Activated B cell treated with CpG ODN at 0.5 μM for 24 hours (primary cell): ENCODE measurements at regions not wholly inside any gene's neighbourhood (a gene's known extent, or its start where the extent isn't known, plus 50 kb on each side); places are given as distances from the start of the nearest gene placed in this dataset.

Experiments
- ATAC-seq: fragments of 200-7000 bp; cut with Tn5 transposase; one replicate; pipeline ENCODE4 v1.10.0; 2021; ENCODE audit warnings: low read depth, mild to moderate bottlenecking, moderate library complexity
- CTCF ChIA-PET: fragments of 350-600 bp; sonication (Branson Sonifier 250); formaldehyde crosslinking; loops from one replicate; lab custom pipeline; 2021; ENCODE audit warnings: antibody characterized with exemption; lab: Charles Lee
- POLR2A ChIA-PET: fragments of 350-600 bp; sonication (Branson Sonifier 250); formaldehyde crosslinking; loops from one replicate; lab custom pipeline; 2021; ENCODE audit warnings: antibody characterized with exemption; lab: Charles Lee
- DNase-seq: peaks from one replicate; pipeline ENCODE4 v3.0.0; 2022
- H3K27ac Mint-ChIP-seq: one replicate; pipeline ENCODE4 v1.8.0; 2020; ENCODE audit warnings: mixed read lengths
- H3K27me3 Mint-ChIP-seq: one replicate; pipeline ENCODE4 v1.8.0; 2021; ENCODE audit warnings: mixed read lengths
- H3K36me3 Mint-ChIP-seq: one replicate; pipeline ENCODE4 v1.8.0; 2021; ENCODE audit warnings: low read depth, mixed read lengths
- H3K4me1 Mint-ChIP-seq: one replicate; pipeline ENCODE4 v1.8.0; 2021; ENCODE audit warnings: mixed read lengths
- H3K4me3 Mint-ChIP-seq: one replicate; pipeline ENCODE4 v1.8.0; 2020; ENCODE audit warnings: mild to moderate bottlenecking, mixed read lengths
- H3K9me3 Mint-ChIP-seq: one replicate; pipeline ENCODE4 v1.8.0; 2020; ENCODE audit warnings: mixed read lengths
- intact Hi-C: fragments of 100-400 bp; cut with micrococcal nuclease; formaldehyde crosslinking; loops from one replicate; pipeline ENCODE4 v1.15.1; 2024
- TF ChIP-seq, protein P1 (sequence below): fragments of 200-600 bp; IDR thresholded peaks from one replicate; pipeline ENCODE4 v1.8.0; 2022; ENCODE audit warnings: antibody characterized with exemption, mild to moderate bottlenecking

DNA sequence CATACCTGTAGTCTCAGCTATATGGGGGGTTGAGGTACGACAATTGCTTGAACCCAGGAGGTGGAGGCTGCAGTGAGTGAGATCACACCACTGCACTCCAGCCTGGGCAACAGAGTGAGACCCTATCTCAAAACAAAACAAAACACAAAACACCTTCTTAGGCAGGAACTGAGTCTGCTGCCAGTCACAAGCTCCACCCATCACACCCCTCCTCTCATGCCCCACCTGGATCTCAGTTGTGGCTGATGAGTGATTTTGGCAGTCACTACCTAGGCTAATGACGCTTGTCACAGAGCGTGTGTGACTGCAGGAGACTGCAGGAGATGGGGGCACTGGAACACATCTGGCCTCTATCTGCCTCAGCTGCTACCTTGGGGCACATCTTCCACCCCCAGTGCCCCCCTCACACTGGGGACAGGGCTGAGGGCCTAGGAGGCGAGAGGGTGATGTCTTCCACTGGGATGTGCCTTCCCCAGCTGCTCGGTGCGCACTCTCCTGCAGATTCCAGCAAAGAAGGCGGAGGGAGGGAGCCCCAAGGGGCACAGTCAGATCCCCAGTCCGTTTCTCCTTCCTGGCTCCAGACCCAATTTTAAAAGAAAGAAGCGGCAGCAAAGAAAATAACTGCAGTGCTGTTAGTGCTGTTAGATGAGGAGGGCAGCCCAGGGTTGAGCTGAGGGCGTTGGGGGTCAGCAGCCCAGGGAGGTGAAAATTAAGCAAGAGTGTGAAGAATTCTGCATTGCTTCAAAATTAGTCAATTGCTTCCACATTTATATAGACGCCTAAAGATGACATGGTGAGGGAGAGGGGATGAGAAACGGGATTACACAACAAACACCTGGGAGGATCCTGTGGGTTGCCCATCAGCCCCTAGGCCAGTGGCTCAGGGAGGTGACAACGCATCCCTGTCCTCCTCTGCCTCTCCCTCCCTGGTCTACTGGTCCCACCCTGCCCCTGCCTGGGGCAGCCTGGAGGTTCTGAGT, 143.6 kb upstream of the HAAO start:
- no peak for ATAC-seq
- no peak for DNase-seq
- H3K36me3 Mint-ChIP-seq: no peaks in the 10 kb centered on the region

DNA sequence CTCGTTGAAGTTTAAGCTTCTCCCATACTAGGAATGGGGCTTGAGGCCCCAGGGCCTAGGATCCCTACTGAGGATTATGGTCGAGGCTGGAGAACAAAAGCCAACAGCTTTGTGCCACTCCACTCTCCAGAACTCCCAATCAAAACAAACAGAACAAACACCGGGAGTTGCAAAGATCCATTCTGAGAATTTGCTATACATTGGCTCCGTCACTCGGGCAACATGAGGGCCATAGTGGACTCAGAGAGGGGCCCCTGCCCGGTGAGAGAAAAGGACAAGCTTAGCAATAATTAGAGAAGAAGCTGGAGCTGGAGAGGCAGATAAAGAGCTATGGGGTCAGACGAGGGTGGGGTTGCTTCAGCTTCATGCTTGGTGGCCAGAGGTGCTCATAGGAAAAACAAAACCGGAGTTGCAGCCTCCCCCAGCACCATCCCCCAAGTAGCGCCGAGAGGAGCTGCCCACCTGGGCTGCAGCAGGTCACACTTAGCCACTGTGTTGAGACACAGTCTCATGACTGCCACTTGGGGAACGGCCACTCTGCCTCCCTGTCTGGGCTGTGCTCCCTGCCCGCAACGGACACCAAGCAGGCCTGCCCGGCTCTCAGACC, 142.3 kb upstream of the HAAO start:
- ATAC-seq: no peak
- H3K36me3 Mint-ChIP-seq: no peaks in the 10 kb centered on the region
- H3K27ac Mint-ChIP-seq: no peak overlapping the region
- TF ChIP-seq, protein P1, sequence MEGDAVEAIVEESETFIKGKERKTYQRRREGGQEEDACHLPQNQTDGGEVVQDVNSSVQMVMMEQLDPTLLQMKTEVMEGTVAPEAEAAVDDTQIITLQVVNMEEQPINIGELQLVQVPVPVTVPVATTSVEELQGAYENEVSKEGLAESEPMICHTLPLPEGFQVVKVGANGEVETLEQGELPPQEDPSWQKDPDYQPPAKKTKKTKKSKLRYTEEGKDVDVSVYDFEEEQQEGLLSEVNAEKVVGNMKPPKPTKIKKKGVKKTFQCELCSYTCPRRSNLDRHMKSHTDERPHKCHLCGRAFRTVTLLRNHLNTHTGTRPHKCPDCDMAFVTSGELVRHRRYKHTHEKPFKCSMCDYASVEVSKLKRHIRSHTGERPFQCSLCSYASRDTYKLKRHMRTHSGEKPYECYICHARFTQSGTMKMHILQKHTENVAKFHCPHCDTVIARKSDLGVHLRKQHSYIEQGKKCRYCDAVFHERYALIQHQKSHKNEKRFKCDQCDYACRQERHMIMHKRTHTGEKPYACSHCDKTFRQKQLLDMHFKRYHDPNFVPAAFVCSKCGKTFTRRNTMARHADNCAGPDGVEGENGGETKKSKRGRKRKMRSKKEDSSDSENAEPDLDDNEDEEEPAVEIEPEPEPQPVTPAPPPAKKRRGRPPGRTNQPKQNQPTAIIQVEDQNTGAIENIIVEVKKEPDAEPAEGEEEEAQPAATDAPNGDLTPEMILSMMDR: no peak
- ChIA-PET POLR2A (no interaction called here), CTCF (no interaction called here)
- no peak for DNase-seq
- no peaks in the 10 kb centered on the region for H3K4me1 Mint-ChIP-seq
- H3K9me3 Mint-ChIP-seq: no peaks in the 10 kb centered on the region
- intact Hi-C loops: no loop called here
- H3K4me3 Mint-ChIP-seq: no peak overlapping the region
- peaks cover 8% of the 10 kb centered on the region for H3K27me3 Mint-ChIP-seq

More for the DNA sequence above, 143.6 kb upstream of the HAAO start:
- ChIA-PET POLR2A (no interaction called here), CTCF (no interaction called here)
- Mint-ChIP-seq H3K4me1 (no peaks in the 10 kb centered on the region), H3K9me3 (no peaks in the 10 kb centered on the region), H3K27me3 (peaks cover 4% of the 10 kb centered on the region), H3K27ac (no peak overlapping the region), H3K4me3 (no peak overlapping the region)
- intact Hi-C loops: no loop called here
- TF ChIP-seq, protein P1: no peak

DNA sequence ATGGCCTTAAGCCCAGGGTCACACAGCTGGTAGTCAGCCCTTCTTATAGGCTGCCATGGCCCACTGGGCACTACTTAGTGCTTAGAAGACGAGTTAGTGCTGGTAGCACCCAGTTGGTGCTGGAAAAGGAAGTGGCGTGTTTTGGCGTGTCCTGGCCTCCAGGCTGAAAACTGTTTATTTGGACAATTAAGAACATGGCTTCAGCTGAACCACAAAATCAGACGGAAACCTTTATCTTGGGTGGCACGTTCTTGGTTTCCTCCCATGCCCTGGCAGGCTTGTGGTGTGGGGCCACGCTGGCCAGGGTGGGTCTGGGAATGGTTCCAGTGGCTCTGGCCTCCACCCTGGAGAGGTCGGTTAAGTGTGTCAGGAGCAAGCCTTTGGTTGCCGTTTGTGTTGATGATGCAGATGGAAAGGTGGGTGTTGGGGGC, 141.5 kb upstream of the HAAO start:
- Mint-ChIP-seq H3K27ac (no peak overlapping the region), H3K4me1 (no peaks in the 10 kb centered on the region), H3K4me3 (no peak overlapping the region), H3K27me3 (peaks cover 8% of the 10 kb centered on the region), H3K36me3 (no peaks in the 10 kb centered on the region), H3K9me3 (no peaks in the 10 kb centered on the region)
- TF ChIP-seq, protein P1: no peak
- ChIA-PET CTCF (no interaction called here), POLR2A (no interaction called here)
- ATAC-seq (no peak), DNase-seq (no peak)
- intact Hi-C loops: no loop called here

DNA sequence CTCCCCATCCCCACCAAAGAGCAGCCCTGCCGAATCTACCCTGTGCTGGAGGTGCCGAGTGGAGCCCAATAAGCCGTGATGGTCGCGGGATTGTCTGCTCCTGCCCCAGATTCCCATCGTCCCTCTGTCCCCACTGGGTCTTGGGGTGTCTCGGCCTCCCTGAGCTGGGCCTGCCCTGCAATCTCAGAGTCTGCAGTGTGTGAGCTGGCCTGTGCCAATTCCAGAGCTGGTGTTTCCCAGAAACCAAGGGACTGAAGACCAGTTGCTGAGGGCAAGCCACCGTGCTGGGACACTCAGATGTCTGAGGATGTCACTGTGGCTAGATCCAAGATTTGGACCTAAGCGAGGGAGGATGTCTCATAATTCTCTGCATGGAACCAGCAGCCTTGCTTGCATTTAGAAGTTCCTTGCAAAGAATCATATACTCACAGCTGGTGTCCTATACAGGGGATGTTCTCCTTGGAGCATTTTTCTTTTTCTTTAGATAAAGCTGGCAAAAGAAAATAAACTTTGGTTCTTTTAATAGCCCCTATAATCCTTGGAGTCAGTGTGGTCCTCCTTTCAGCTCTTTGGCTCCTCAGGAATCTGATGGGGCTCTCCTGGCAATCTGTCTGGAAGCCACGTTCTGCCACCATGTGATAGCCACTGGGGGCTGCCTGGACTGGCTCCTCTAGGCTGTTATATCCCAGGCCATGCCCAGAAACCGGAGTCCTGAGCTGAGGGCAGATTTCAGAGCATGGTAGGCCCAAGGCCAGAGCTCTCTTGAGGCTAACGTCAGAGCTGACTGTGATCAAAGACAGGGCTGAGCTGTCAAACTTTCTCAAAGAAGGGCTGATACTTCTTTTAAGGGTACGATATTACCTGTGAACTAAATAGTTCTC, 140.1 kb upstream of the HAAO start:
- TF ChIP-seq, protein P1: no peak
- no peak overlapping the region for H3K4me3 Mint-ChIP-seq
- CTCF ChIA-PET: interaction anchor here (0.9 kb wide), 1 partner anchor 13 kb away, joined by 4 read pairs; no protein-coding TSS in a partner anchor

More for the DNA sequence above, 140.1 kb upstream of the HAAO start:
- H3K27ac Mint-ChIP-seq: no peak overlapping the region
- DNase-seq (no peak), ATAC-seq (no peak)
- peaks cover 8% of the 10 kb centered on the region for H3K27me3 Mint-ChIP-seq
- no peaks in the 10 kb centered on the region for H3K36me3 Mint-ChIP-seq
- H3K9me3 Mint-ChIP-seq: no peaks in the 10 kb centered on the region
- H3K4me1 Mint-ChIP-seq: no peaks in the 10 kb centered on the region
- intact Hi-C loops: no loop called here
- POLR2A ChIA-PET: interaction anchor here (0.6 kb wide), 1 partner anchor 522 kb away, joined by 5 read pairs; no protein-coding TSS in a partner anchor
